HG03025 (cell line): ENCODE measurements at regions not wholly inside any gene's neighbourhood (a gene's known extent, or its start where the extent isn't known, plus 50 kb on each side); places are given as distances from the start of the nearest gene placed in this dataset.

Source experiments
- ATAC-seq: cut with Tn5 transposase; IDR thresholded peaks from one replicate; pipeline ENCODE4 v1.9.1; 2021; ENCODE audit warnings: mild to moderate bottlenecking, moderate library complexity; ENCODE audit not compliant: unreplicated experiment, low FRiP score

GRCh38 chr2:217632043-217632442, 370.8 kb downstream of the TNS1 start:
- no peak for ATAC-seq

GRCh38 chr2:217631115-217631514, 371.7 kb downstream of the TNS1 start:
- no peak for ATAC-seq

DNA sequence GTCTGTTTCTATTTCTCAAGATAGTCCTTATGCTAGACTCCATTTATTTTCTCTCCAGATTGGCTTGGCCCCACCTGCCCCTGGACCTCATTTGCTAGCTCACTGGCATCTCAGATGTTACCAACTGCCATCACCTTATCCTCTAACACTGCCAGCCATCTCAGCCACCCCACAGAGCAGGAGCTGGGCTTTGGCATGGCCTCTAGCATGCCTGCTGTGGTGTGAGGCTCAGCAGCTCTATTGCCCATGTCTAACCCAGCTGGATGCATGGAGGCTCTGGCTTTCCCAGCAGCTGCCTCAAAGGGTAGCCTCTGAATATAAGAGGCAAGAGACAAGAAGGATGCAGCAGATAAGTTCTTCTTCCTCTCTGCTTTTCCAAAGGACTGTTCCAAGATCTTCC, 373.4 kb downstream of the TNS1 start:
- no peak for ATAC-seq

- ATAC-seq: no peak
Observed at GRCh38 chr2:217628061-217628460, 374.7 kb downstream of the TNS1 start.

DNA sequence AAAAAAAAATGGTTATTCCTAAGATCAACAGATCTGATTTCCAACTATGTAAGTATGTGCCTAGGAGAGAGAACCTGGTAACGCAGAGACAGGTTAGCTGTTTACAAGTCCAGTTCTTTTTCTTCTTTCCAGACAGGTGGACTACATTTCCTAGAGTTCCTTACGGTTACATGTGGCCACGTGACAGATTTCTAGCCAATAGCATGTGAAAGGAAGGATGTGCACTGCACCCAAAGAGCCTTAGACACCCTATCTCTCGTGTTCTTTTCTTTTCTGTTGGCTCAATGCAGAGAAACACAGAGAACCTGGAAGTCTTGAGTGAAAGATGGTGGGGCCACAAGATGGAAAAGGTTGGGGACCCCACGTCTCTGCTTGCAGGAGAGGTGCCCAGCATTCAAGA, 375.9 kb downstream of the TNS1 start:
- no peak for ATAC-seq

DNA sequence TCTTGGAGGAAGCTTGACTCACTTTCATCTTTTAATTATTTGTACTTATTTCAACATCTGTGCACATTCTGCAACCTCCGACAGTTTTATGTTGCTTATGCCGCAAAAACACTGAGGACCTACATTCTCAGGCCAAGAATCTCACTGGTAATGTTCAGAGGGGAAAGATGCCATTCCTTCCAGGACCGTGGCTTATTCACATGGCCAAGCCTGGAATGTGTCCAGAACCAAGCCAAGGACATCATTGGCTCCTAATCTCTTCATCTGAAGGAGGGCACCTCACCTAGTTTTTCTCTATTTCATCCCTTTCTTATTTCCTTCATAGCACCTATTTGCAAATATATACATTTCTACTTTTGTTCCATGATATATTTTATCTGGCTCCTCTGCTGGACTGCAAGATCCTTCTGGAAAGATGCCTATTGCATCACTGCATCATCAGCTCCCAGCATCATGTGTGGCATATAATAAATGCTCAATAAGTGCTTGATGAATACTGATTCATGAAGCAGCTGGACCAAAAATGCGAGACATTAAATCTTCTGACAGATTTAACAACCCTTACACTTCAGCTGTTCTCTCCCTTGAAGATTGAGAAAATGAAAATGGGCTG, 377.1 kb downstream of the TNS1 start:
- no peak for ATAC-seq

DNA sequence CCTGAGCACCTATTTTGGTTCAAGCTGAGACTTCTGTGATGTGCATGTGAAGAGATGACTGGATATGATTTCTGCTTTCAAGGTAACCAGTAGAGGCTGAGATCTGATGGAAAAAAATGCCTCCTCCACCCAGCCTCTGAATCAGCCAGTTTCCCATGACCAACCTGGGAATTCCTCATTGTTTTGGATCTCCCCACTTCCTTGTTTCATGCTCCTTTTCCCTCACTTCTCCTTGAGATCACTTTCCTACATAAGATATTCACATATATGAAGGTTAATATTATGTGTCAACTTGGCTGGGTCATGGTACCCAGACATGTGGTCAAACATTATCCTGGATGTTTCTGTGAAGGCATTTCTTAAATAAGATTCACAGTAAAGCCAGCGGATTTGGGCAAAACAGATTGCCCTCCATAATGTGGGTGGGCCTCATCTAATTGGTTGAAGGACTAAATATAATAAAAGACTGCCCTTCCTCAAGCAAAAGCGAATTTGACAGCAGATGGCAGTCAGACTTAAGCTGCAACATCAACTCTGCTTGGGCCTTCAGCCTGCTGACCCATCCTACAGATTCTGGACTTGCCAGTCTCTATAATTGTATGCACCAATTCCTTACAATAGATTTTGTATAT, 379.4 kb downstream of the TNS1 start:
- no peak for ATAC-seq

DNA sequence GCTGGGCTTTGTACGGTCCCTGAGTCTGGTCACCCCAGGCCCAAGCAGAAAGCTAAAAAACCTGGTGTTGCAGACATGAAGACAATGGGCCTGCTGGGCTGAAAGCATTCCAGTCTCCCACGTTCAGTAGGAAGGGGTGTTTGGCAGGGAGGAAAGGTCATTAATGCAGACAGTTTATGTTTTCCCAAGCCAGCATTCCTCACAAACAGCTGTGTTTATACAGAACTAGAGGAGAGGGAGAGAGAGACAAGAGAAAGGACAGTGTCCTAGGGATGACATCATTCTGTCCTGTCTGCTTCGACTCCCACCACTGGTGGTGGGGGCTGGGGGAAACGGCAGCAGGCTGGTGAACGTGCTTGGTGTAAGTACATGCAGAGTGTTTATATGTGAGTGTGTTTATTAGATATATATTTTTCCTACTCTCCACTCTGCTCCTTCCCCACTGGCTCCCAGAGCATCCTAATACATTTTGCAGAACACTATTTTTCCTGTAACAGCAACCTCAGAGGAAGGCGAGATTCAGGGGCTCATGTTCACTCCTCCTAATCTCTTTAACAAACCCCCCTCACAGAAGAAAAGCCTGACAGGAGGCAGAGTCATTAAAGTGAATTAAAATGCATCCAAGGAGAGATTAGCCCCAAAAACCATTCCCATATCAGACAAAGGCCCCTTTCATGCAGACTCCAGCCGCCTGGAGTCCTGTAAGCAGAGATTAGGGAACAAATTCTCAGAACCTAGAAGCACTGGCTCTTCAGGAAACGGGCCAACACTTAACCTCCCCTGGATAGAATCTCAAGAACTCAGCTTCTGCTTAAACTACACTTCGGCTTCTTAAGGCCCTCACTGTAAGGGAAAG, 380.4 kb downstream of the TNS1 start:
- ATAC-seq: no peak

DNA sequence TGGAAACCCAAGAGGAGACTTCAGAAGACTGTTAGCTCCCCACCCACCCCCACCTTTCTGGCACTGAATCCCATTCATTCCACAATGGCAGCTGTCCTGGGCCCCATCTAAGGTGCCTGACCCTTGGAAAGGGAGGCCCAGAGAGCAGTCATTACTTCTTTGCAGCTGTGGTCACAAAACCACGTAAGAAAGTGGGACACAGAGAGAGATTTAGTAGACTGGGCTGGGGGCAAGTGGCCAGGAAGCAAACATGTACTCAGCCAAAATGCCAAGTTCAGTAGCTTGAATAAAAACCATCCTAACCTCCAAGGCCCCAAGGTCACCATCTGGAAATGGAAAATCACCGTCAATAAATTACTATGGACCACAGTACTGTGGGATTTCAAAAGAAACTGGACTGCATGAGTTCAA, 381.4 kb downstream of the TNS1 start:
- no peak for ATAC-seq

DNA sequence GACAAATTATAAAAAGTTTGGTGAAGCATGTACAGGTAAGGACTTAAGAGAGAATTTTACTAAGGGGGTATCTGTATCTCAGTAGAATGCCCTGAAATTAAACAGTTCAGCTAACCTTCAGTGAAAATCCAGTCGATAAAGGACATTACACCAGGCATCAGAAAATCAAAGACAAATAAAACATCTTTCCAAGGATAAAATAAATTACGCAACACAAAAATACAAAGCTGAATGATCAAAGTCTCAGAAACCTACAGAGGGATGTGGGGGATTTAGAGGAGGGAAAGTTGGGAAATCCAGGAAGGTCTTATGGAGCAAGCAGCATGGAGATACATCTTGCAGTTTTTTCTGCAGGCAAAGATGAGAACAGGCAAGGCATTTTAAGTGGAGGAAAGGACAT, 384.1 kb downstream of the TNS1 start:
- no peak for ATAC-seq

DNA sequence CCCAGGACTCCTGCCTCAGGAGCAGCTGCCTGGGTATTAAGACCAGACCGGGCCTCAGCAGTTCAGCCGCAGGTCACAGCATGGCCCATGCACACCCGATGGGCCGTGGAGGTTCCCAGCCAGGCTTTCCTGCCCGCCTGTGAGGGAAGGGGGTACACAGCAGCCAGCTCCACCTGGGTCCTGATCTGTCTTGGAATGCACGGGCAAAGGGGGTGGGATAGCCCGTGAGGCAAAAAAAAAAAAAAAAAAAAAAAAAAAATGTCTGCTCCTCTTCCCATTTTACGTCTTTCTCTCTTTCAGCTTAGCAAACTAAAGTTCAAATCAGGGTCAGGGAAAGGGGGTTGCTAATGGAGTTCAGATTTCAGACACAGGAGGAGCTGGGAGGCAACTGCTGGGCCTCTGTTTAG, 385.2 kb downstream of the TNS1 start:
- no peak for ATAC-seq

GRCh38 chr2:217616936-217617335, 385.9 kb downstream of the TNS1 start:
- no peak for ATAC-seq

DNA sequence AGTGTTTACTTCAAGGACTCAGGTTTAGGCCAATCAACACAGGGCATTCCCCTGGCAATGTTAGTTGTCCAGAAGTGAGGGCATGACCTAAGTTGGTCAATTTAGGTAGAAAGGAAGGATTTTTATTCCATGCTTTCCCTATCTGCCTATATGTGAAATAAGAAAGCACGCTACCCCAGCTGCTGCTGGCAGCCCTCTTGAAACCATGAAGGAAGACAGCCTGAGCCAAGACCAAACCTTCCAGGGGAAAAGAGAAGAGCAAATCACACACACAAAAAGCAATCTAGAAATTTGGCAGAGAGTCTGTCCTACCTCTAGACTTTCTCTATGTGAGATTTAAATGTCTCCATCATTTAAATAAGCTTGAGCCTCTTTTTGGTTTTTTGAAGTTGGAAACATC, 387.6 kb downstream of the TNS1 start:
- ATAC-seq: no peak

- no peak for ATAC-seq
Observed at GRCh38 chr2:217614498-217614897, 388.3 kb downstream of the TNS1 start.

GRCh38 chr2:217614096-217614495, 388.7 kb downstream of the TNS1 start:
- ATAC-seq: no peak

GRCh38 chr2:217612920-217613319, 389.9 kb downstream of the TNS1 start:
- no peak for ATAC-seq

DNA sequence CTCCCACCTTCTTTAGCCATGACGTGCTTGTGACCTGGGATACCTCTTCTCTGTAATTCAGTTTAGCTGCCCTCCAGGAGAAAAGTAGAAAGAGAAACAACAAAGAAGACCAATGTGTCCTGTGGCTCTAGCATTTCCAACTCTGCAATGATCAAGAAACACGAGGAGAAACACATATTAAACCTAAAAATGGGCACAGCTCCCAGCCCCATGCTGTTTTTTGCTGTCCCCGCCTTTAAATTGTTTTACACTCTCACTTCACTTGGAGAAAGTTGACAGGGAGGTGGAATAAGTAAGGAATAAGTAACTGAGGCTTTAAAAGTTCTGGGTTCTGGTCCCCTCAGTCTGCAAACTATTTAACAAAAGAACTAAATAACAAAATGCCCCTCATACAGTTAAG, 390.6 kb downstream of the TNS1 start:
- no peak for ATAC-seq

- no peak for ATAC-seq
Observed at GRCh38 chr2:217611626-217612127, 391.1 kb downstream of the TNS1 start.

DNA sequence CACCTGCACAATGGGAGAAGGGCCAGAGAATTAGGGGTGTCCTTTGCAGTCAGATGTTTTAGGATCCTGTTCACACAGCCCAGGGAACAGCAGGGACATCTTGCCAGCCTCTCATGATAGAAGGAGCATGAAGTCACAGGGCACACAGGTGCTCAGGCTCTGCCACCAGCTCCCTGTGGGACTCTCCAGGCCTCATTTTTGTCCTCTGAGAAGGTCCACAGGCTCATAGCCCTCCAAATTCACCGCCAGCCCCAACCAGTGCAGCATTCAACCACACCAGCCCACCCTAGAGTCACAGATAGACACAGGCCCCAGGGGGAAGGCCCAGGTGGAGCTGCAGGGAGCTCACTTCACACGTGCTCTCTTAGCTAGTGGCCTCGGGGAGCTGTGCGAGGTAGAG, 391.7 kb downstream of the TNS1 start:
- ATAC-seq: no peak

DNA sequence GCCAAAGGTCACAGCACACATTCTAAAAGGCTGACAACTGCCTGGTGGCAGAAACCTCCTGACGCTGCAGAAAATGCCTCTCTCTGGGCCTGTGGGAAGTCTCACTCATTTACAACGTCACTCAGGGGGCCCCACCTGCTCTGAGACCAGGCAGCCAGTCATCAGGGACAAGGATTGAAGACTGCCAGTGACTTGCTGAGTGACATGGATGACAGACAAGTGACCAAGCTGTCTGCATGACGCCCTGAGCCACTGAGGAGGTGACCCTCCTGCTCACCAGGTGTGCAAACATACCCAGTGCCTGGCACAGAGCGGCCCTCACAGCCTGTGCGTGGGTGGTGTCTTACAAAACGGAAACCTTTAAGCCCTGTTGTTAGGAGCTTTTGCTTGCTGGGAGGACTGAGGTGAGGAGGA, 392.4 kb downstream of the TNS1 start:
- ATAC-seq: peak; percentile 63

- no peak for ATAC-seq
Observed at GRCh38 chr2:217609952-217610351, 392.8 kb downstream of the TNS1 start.
